LNCAP (cell line): ENCODE measurements at regions not wholly inside any gene's neighbourhood (a gene's known extent, or its start where the extent isn't known, plus 50 kb on each side); places are given as distances from the start of the nearest gene placed in this dataset.

Experiments used
- TF ChIP-seq, protein P1 (sequence below): fragments of 450-650 bp; IDR thresholded peaks from 2 replicates; pipeline ENCODE4 v1.5.1; 2017; ENCODE audit warnings: mild to moderate bottlenecking

DNA sequence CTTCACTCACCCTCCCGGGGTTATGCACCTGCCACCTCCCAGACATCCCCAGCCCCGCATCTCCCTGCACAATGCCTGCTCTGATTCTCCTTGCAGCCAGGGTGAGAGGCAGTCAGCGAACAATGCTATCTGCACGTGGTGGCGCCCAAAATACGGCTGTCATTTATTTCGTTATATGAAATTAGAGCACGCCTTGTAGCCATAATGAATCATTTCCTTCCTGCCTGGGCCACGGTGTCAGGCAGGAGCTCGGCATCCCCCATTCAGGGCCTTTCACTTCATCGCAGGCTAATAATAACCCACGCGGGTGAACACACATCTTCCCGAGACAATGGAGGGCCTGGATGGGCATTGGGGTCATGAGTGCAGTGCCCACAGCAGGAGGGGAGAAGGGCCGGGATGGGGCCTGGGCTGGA, 143.8 kb upstream of the ZNF507 start:
- TF ChIP-seq, protein P1, sequence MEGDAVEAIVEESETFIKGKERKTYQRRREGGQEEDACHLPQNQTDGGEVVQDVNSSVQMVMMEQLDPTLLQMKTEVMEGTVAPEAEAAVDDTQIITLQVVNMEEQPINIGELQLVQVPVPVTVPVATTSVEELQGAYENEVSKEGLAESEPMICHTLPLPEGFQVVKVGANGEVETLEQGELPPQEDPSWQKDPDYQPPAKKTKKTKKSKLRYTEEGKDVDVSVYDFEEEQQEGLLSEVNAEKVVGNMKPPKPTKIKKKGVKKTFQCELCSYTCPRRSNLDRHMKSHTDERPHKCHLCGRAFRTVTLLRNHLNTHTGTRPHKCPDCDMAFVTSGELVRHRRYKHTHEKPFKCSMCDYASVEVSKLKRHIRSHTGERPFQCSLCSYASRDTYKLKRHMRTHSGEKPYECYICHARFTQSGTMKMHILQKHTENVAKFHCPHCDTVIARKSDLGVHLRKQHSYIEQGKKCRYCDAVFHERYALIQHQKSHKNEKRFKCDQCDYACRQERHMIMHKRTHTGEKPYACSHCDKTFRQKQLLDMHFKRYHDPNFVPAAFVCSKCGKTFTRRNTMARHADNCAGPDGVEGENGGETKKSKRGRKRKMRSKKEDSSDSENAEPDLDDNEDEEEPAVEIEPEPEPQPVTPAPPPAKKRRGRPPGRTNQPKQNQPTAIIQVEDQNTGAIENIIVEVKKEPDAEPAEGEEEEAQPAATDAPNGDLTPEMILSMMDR, result no peak

DNA sequence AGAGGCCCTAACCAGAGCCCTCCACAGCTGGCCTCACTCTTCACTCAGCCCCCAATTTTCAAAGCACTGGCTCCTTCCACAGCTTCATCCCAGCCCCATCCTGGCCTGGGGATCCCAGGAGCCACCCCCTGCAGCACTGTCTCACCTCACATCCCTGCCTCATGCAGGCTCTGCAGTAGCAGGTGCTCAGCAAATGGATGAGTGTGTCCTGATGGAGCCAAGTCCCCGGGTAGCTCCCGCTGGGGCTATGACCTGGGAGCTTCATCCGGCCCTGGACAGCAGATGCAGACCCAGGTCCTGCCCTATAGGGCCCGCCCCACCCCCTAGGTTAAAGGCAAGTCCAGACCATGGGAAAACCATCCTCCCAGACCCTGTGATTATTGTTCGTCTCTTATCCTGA, 143.2 kb upstream of the ZNF507 start:
- TF ChIP-seq, protein P1, result no peak

DNA sequence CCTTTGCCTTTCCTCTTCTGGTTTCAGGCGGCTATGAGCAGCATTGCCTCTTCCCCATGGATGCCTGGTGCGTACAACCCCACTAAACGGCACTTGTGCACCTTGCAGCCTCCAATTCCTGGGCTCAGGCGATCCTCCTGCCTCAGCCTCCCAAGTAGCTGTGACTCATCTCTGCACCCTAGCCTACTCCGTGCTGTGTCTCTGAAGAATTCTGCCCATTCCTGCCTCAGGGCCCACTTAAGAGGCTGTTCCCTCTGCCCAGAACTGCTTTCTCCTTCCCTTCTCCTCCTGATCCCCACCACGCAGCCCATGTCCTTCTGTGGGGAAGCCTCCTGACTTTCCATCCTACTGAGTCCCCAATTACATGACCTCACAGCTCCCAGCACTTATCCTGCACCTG, 142.2 kb upstream of the ZNF507 start:
- TF ChIP-seq, protein P1, result no peak

DNA sequence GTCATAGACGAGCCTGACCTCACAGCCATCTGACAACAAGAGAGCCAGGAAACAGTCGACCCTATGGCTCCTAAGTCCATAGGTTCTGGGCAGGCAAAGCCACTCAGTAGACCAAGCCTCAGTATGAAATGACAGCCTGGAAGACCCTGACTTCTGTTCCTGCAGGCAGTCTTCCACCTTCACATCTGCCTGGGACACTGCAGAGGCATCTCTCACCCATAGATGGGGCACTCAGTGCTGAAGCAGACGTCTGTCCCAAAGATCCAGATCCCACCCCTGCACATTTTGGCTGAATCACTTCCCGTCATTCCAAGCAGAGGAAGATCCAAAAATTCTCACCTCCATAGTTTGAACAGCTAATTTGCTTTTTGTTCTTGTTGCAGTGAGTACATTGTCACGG, 139.3 kb upstream of the ZNF507 start:
- TF ChIP-seq, protein P1, result no peak

DNA sequence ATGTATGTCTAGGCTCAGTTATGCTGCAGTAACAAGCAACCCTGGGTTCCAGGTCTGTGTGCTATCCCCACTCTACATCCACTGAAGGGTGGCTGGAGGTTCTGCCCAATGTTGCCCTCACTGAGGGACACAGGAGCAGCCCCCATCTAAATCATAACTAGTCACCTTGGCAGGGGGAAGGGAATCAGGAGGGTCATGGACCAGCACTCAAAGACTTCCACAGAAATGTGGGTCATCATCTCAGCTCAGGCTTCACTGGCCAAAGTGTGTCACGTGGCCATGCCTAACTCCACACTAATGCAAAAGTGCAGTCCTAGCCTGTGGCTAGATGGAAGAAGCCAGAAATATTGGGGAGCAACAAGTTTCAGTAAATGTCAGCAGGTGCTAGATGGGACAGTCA, 137.3 kb upstream of the ZNF507 start:
- TF ChIP-seq, protein P1, result no peak

DNA sequence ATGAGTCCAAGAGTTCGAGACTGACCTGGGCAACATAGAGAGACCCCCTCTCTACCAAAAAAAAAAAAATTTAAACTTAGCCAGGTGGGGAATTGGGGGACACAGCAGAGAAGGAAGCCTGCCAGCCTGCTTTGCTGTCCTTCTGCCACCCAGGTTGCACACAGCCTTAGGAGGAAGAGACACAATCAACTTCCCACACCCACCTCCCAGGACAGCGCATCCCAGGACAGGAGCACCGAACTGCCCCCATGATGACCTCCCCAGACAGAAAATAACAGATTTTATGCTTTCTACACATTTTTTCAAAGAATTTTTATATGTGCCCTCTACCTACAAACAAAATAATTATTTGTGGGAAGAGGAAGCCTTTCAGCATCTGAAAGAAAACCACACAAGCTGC, 126.0 kb upstream of the ZNF507 start:
- TF ChIP-seq, protein P1, result no peak

DNA sequence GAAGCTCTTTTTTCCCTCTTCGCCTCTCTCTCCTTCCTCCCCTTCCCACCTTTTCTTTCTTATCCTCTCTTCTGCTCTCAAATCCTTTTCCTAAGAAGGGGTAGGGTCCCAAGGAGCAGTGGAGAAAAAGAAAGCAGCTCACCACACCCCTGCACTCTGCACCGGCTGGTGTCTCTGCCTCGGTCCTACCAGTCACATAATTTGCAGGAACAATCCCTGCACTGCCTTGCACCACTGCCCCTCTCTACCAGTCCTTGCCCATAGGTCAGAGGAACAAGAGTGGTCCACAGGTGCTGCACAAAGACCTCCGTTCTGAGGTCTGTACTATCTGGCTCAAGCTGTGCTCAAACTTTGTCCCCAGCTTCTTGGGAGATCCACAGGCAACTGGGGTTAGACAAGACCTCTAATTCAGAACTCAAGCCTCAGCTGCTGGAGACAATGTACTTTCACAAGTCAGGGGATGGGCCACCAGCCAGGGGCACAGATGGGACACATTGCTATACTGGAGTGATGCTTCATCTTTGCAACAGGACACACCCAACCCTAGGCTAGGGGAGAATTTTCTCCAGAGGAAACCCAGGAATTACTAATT, 125.4 kb upstream of the ZNF507 start:
- TF ChIP-seq, protein P1, result no peak

DNA sequence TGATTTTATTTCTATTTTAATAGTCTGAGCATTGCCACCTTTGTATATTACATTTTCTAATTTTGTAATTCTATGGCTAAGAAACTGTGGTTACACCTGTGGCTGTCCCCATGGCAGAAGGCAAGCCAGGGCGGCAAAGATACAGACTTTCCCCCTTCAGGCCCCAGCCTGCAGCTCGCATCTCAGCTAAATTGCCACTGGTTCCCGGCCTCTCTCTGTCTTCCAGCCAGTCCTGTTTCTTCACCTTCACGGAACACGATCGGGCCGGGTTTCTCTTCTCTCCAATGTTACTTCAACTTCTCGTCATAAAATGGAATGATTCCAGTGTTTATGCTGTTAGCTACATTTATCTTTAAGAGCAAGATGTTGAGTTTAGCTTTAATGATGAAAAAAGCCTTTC, 124.5 kb upstream of the ZNF507 start:
- TF ChIP-seq, protein P1, result no peak
